C4-2B (cell line): ENCODE measurements at regions not wholly inside any gene's neighbourhood (a gene's known extent, or its start where the extent isn't known, plus 50 kb on each side); places are given as distances from the start of the nearest gene placed in this dataset.

Experiments used
- CTCF ChIP-seq: fragments of 450-650 bp; conservative IDR thresholded peaks from 2 replicates; pipeline ENCODE4 v1.5.1; 2017; ENCODE audit warnings: mild to moderate bottlenecking
- ZFX ChIP-seq: fragments of 450-650 bp; IDR thresholded peaks from 2 replicates; pipeline ENCODE4 v1.6.1; 2017

- TF ChIP-seq CTCF: no peak
- no peak for TF ChIP-seq ZFX
Observed at GRCh38 chr10:78873413-78873812, 195.4 kb upstream of the ZMIZ1 start.
